ENCODE measurements at regions not wholly inside any gene's neighbourhood (a gene's known extent, or its start where the extent isn't known, plus 50 kb on each side); places are given as distances from the start of the nearest gene placed in this dataset.

GRCh38 chr3:6532101-6532500 lies 328.8 kb upstream of the GRM7 start:
- DNase-seq: no peak

DNA sequence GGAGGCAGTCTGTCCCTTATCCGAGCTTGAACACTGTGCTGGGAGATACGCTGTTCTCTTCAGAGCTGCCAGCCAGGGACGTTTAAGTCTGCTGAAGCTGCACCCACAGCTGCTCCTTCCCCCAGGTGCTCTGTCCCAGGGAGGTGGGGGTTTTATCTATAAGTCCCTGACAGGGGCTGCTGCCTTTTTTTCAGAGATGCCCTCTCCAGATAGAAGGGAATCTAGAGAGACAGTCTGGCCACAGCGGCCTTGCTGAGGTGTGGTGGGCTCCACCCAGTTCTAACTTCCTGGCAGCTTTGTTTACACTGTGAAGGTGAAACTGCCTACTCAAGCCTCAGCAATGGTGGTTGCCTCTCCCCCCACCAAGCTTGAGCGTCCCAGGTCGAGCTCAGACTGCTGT lies 319.9 kb upstream of the GRM7 start:
- DNase-seq: no peak

DNA sequence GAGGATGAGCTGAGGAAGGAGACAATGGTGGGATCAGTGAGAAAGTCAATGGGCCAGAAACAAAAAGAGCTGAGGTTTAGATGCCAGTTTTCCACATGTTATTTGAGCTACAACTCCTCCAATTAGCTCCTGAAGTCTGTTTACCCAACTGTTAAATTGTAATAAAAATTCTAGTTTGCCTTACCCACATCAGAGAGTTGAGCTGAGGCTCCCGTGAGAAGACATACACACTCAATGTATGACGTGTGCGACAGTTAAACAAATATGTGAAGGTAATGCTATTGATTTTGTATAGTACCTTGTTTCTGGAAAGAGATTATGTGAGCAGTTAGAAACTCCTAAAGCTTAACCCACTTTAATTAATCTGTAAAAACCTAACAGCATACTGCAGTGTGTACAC lies 318.1 kb upstream of the GRM7 start:
- no peak for DNase-seq

DNA sequence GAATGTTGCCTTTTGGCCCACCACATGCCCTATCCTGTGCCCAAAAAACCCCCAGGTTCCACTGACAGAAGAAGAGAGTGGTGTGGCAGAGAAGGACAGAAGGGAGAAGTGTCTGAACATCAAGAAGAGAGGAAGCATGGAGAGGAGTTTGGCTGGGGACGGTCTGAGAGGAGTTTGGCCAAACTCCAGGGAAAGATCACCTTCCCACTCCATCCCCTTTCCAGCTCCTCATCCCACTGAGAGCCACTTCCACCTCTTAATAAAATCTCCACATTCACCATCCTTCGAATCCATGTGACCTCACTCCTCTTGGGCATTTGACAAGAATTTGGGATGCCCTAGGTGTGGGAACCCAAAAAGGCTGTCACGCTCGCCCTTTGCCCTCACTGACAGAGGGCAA lies 311.6 kb upstream of the GRM7 start:
- no peak for DNase-seq

GRCh38 chr3:6551165-6551564 lies 309.8 kb upstream of the GRM7 start:
- DNase-seq: no peak

GRCh38 chr3:6560259-6560658 lies 300.7 kb upstream of the GRM7 start:
- DNase-seq: no peak

GRCh38 chr3:6567241-6567640 lies 293.7 kb upstream of the GRM7 start:
- DNase-seq: no peak

DNA sequence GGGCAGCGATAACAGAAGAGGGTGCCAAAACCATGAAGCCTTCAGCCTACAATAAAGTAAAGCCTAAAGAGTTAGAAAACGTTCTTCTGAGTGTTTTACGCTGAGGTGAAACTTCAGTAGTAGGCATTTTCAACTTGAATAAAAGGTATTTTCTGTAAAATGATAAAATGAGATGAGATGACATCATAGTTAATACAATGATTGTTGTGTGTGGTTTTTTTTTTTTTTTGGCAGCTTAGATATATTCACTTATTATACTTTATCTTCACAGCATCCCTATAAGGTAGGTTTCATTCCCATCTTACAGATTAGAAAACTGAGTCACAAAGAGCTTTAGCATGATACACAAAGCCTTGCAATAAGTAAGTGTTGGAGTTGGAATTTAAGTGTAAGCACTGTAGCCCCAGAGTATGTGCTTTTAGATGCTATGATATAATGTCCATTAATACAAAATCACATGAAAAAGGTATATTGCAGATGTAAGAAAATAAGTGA lies 291.9 kb upstream of the GRM7 start:
- DNase-seq: no peak

GRCh38 chr3:6571448-6571847 lies 289.5 kb upstream of the GRM7 start:
- no peak for DNase-seq

- DNase-seq: no peak
These were observed 283.3 kb upstream of the GRM7 start for GRCh38 chr3:6577584-6577983.

DNA sequence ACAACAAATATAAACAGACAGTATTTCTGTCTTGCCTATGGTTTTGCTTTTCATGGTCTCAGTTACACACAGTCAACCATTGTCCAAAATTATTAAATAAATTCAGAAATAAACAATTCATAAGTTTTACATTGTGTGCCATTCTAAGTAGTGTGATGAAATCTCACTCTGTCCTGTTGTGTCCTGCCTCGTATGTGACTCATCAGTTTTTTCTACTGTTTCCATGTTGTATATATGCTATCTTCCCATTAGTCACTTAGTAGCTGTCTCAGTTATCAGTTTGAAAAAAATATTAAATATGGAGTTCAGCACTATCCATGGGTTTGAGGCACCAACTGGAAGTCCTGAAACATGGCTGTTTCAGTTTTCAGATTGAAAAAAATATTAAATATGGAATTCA lies 282.4 kb upstream of the GRM7 start:
- DNase-seq: no peak

- no peak for DNase-seq
These were observed 280.1 kb upstream of the GRM7 start for GRCh38 chr3:6580808-6581207.

- DNase-seq: no peak
These were observed 275.6 kb upstream of the GRM7 start for GRCh38 chr3:6585360-6585759.

DNA sequence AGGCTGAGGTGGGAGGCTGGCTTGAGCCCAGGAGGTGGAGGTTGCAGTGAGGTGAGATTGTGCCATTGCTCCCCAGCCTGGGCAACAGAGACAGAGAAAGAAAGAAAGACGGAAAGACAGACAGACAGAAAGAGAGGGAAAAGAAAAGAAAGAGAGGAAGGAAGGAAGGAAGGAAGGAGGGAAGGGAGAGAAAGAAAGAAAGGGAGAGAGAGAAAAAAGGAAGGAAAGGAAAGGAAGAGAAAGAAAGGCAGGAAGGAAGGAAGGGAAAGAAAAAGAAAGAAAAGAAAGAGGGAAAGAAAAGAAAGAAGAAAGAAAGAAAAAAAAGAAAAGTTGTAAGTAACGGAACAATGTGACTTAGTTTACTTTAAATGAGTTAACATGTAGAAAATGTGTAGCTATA lies 260.7 kb upstream of the GRM7 start:
- DNase-seq: no peak

GRCh38 chr3:6601374-6601773 lies 259.5 kb upstream of the GRM7 start:
- no peak for DNase-seq

DNA sequence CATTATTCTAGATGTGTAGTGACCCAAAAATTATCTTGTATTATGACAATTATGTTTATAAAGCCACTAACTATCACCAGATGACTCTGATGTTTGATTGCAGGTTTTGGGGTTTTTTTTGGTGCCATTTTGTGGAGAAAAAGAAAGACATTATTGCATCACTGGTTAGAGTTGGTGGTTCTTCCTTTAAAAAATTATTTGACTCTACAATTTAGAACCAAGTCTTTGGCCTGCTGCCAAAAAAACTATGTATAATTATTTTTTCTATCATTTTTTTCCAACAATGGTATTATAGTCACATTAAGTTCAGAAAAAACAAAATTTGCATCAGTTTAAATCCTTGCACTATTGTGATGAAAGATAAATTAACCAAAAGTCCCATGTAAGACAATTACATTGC lies 258.6 kb upstream of the GRM7 start:
- no peak for DNase-seq

DNA sequence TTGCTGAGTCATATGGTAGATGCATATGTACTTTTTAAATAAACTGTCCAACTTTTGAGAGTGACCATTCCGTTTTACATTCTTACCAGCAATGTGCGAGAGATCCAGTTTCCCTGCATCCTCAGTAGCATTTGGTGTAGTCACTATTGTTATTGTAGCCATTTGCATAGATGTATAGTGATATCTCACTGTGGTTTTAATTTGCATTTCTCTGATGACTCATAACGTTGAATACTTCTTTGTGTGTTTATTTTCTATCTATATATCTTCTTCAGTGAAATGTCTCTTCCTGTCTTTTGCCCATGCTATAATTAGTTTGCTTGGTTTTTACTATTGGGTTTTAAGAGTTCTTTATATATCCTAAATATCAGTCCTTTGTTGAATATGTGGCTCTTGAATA lies 255.7 kb upstream of the GRM7 start:
- DNase-seq: no peak

DNA sequence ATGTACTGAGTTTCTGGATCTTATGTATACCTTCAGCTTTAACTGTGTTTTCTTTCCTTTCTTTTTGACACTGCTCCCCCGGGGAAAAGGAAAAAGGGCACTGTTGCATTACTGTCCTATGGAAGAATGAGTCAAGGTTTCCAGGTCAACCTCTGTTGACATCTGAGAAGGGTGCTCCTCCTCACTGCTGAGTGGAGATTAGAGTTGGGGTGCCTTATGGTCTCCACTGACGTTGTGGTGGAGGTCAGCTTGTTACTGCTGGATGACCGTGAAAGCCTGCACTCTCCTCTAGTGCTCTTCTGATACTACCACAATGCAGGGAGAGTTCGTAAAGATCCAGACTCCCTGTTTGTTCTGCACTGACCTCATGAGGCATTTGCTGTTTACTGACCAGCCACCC lies 252.1 kb upstream of the GRM7 start:
- no peak for DNase-seq

GRCh38 chr3:6612034-6612616 lies 248.8 kb upstream of the GRM7 start:
- DNase-seq: no peak

- no peak for DNase-seq
These were observed 238.7 kb upstream of the GRM7 start for GRCh38 chr3:6622260-6622659.

GRCh38 chr3:6622712-6623111 lies 238.2 kb upstream of the GRM7 start:
- DNase-seq: no peak

GRCh38 chr3:6631376-6631775 lies 229.5 kb upstream of the GRM7 start:
- DNase-seq: no peak

GRCh38 chr3:6640907-6641306 lies 220.0 kb upstream of the GRM7 start:
- DNase-seq: no peak

- DNase-seq: no peak
These were observed 216.6 kb upstream of the GRM7 start for GRCh38 chr3:6644070-6644929.

DNA sequence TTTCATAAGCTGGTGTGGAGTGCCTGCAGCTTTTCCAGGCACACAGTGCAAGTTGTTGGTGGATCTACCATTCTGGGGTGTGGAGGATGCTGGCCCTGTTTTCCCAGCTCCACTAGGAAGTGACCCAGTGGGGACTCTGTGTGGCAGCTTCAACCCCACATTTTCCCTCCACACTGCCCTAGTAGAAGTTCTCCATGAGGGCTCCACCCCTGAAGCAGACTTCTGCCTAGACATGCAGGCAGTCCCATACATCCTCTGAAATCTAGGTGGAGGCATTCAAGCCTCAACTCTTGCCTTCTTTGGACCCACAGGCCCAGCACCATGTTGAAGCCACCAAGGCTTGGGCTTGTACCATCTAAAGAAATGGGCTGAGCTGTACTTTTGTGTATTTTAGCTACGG lies 206.2 kb upstream of the GRM7 start:
- DNase-seq: no peak
